GM23338 (cell line): ENCODE measurements at regions not wholly inside any gene's neighbourhood (a gene's known extent, or its start where the extent isn't known, plus 50 kb on each side); places are given as distances from the start of the nearest gene placed in this dataset.

Experiments used
- ATAC-seq: fragments of 200-7000 bp; cut with Tn5 transposase; 3 replicates; pipeline ENCODE4 v1.9.1; 2020
- DNase-seq: peaks from one replicate; pipeline ENCODE4 v3.0.0-alpha.2; 2015; ENCODE audit warnings: low spot score
- H2AFZ ChIP-seq: fragments of 200-600 bp; sonication (generic); 2 replicates; pipeline ENCODE4 v1.8.0; 2016; ENCODE audit warnings: antibody characterized with exemption, mild to moderate bottlenecking, moderate library complexity
- H3F3A ChIP-seq: fragments of 200-600 bp; sonication (generic); replicated peaks from 2 replicates; pipeline ENCODE4 v1.8.0; 2017; ENCODE audit warnings: antibody characterized with exemption, mixed run types, low read depth
- H3K27ac ChIP-seq: fragments of 200-600 bp; sonication (generic); 2 replicates; pipeline ENCODE4 v1.6.1; 2016; ENCODE audit warnings: low read depth
- H3K27me3 ChIP-seq: fragments of 200-600 bp; sonication (generic); 2 replicates; pipeline ENCODE4 v1.8.0; 2016; ENCODE audit warnings: mild to moderate bottlenecking, mixed run types, moderate library complexity; ENCODE audit not compliant: insufficient read depth
- H3K36me3 ChIP-seq: fragments of 200-600 bp; sonication (generic); 2 replicates; pipeline ENCODE4 v1.8.0; 2016; ENCODE audit warnings: mild to moderate bottlenecking; ENCODE audit not compliant: insufficient read depth
- H3K4me1 ChIP-seq: fragments of 200-600 bp; sonication (generic); 2 replicates; pipeline ENCODE4 v1.8.0; 2016; ENCODE audit warnings: mild to moderate bottlenecking, moderate library complexity; ENCODE audit not compliant: insufficient read depth
- H3K4me2 ChIP-seq: fragments of 200-600 bp; sonication (generic); 2 replicates; pipeline ENCODE4 v1.7.1; 2017; ENCODE audit warnings: mixed run types
- H3K4me3 ChIP-seq: fragments of 200-600 bp; sonication (generic); 2 replicates; pipeline ENCODE4 v1.6.1; 2016; ENCODE audit warnings: mixed run types
- H3K79me2 ChIP-seq: fragments of 200-600 bp; sonication (generic); replicated peaks from 2 replicates; pipeline ENCODE4 v1.8.0; 2017; ENCODE audit warnings: mild to moderate bottlenecking; ENCODE audit not compliant: insufficient read depth
- H3K9me2 ChIP-seq: fragments of 200-600 bp; sonication (generic); 2 replicates; pipeline ENCODE4 v1.8.0; 2017; ENCODE audit not compliant: insufficient read depth
- H4K20me1 ChIP-seq: fragments of 200-600 bp; sonication (generic); replicated peaks from 2 replicates; pipeline ENCODE4 v1.8.0; 2017; ENCODE audit warnings: mild to moderate bottlenecking; ENCODE audit not compliant: insufficient read depth
- H3K27ac Mint-ChIP-seq: 2 replicates; pipeline ENCODE4 v1.8.0; 2020; ENCODE audit warnings: inconsistent platforms, mild to moderate bottlenecking, moderate library complexity, mixed read lengths
- H3K27me3 Mint-ChIP-seq: 3 replicates; pipeline ENCODE4 v1.8.0; 2022; ENCODE audit warnings: low read depth, mild to moderate bottlenecking, moderate library complexity, mixed read lengths, inconsistent platforms; ENCODE audit not compliant: insufficient read depth, poor library complexity
- H3K36me3 Mint-ChIP-seq: 3 replicates; pipeline ENCODE4 v1.8.0; 2021; ENCODE audit warnings: low read depth, mild to moderate bottlenecking, inconsistent platforms, moderate library complexity, mixed read lengths
- H3K4me1 Mint-ChIP-seq: 3 replicates; pipeline ENCODE4 v1.8.0; 2020; ENCODE audit warnings: mild to moderate bottlenecking, inconsistent platforms, mixed read lengths
- H3K4me3 Mint-ChIP-seq: 3 replicates; pipeline ENCODE4 v1.8.0; 2021; ENCODE audit warnings: moderate library complexity, mild to moderate bottlenecking, inconsistent platforms, mixed read lengths
- H3K9me3 Mint-ChIP-seq: 3 replicates; pipeline ENCODE4 v1.8.0; 2020; ENCODE audit warnings: moderate library complexity, mild to moderate bottlenecking, inconsistent platforms, mixed read lengths
- CREB1 ChIP-seq: fragments of 250-450 bp; sonication (Bioruptor Pico); IDR thresholded peaks from 2 replicates; pipeline ENCODE4 v1.5.0; 2020; ENCODE audit warnings: low read depth, mild to moderate bottlenecking, moderate library complexity
- CTCF ChIP-seq, 2 experiments: fragments of 200-600 bp in 1 of 2; sonication (generic) in 1 of 2; conservative IDR thresholded peaks; 2 replicates each; pipeline versions ENCODE4 v1.5.1 to v1.6.1; 2016 to 2017; ENCODE audit warnings: antibody characterized with exemption in 2 of 2, low read depth in 2 of 2, mild to moderate bottlenecking in 2 of 2, moderate library complexity in 1 of 2
- ETS1 ChIP-seq: IDR thresholded peaks from 2 replicates; pipeline ENCODE4 v1.6.1; 2016; ENCODE audit warnings: antibody characterized with exemption
- EZH2 ChIP-seq: fragments of 200-600 bp; sonication (generic); IDR thresholded peaks from one replicate; pipeline ENCODE4 v1.8.0; 2017; ENCODE audit warnings: antibody characterized with exemption, mild to moderate bottlenecking, low read depth; ENCODE audit not compliant: unreplicated experiment
- EZH2phosphoT487 ChIP-seq: fragments of 200-600 bp; sonication (generic); IDR thresholded peaks from one replicate; pipeline ENCODE4 v1.8.1; 2018; ENCODE audit warnings: antibody characterized with exemption; ENCODE audit not compliant: unreplicated experiment
- NANOG ChIP-seq: IDR thresholded peaks from 2 replicates; pipeline ENCODE4 v1.6.1; 2016; ENCODE audit warnings: antibody characterized with exemption, borderline replicate concordance
- REST ChIP-seq: IDR thresholded peaks from one replicate; pipeline ENCODE4 v1.6.1; 2018; ENCODE audit warnings: antibody characterized with exemption; ENCODE audit not compliant: unreplicated experiment
- ZNF114 ChIP-seq: fragments of 250-450 bp; sonication (Bioruptor Pico); IDR thresholded peaks from 2 replicates; pipeline ENCODE4 v1.5.0; 2020; ENCODE audit warnings: mild to moderate bottlenecking, moderate library complexity
- ZNF462 ChIP-seq: fragments of 250-450 bp; sonication (Bioruptor Pico); IDR thresholded peaks from 2 replicates; pipeline ENCODE4 v1.5.0; 2020; ENCODE audit warnings: mild to moderate bottlenecking, moderate library complexity

GRCh38 chr3:81198756-81199155 lies 562.7 kb downstream of the GBE1 start (continued):
- TF ChIP-seq CTCF (conservative IDR thresholded peaks at IDR 0.05; ENCODE audit: low read depth in 2 of 2), result no peak

GRCh38 chr3:81198216-81198615 lies 563.2 kb downstream of the GBE1 start:
- Histone ChIP-seq H3K79me2 (no peaks in the 10 kb centered on the region), H3K36me3 (no peaks in the 10 kb centered on the region), H2AFZ (no peak overlapping the region), H3K27ac (no peak overlapping the region), H3K4me2 (no peak overlapping the region), H3F3A (no peaks in the 10 kb centered on the region), H3K4me3 (no peak overlapping the region), H3K27me3 (no peaks in the 10 kb centered on the region), H4K20me1 (no peaks in the 10 kb centered on the region), H3K9me2 (no peaks in the 10 kb centered on the region), H3K4me1 (no peaks in the 10 kb centered on the region)
- Mint-ChIP-seq H3K27ac (no peak overlapping the region), H3K4me1 (peaks cover 11% of the 10 kb centered on the region), H3K36me3 (no peaks in the 10 kb centered on the region), H3K9me3 (no peaks in the 10 kb centered on the region; the same call in 2 of the 3 replicates), H3K4me3 (no peak overlapping the region), H3K27me3 (no peaks in the 10 kb centered on the region)
- no peak for ATAC-seq
- no peak for TF ChIP-seq ETS1
- no peak for TF ChIP-seq EZH2phosphoT487
- TF ChIP-seq CREB1 (CRISPR knock-in tag), result no peak
- no peak for TF ChIP-seq REST
- TF ChIP-seq ZNF114 (CRISPR knock-in tag), result no peak
- no peak for TF ChIP-seq NANOG
- TF ChIP-seq EZH2, result no peak
- no peak for TF ChIP-seq ZNF462 (CRISPR knock-in tag)
- no peak for TF ChIP-seq CTCF (conservative IDR thresholded peaks at IDR 0.05; ENCODE audit: low read depth in 2 of 2)
- no peak for DNase-seq
